H54 (cell line): ENCODE measurements at regions not wholly inside any gene's neighbourhood (a gene's known extent, or its start where the extent isn't known, plus 50 kb on each side); places are given as distances from the start of the nearest gene placed in this dataset.

Source experiments
- DNase-seq: peaks from one replicate; pipeline ENCODE4 v3.0.0; 2011; ENCODE audit warnings: low spot score, mixed read lengths; ENCODE audit not compliant: insufficient read length
- FAIRE-seq: peaks from 3 replicates; lab custom pipeline; 2011; peaks lifted over from hg19 to GRCh38; lab: Jason Lieb, UNC
- POLR2A ChIP-seq: IDR thresholded peaks from 2 replicates; pipeline ENCODE4 v1.6.1; 2011; ENCODE audit warnings: low read depth, mild to moderate bottlenecking, low read length

DNA sequence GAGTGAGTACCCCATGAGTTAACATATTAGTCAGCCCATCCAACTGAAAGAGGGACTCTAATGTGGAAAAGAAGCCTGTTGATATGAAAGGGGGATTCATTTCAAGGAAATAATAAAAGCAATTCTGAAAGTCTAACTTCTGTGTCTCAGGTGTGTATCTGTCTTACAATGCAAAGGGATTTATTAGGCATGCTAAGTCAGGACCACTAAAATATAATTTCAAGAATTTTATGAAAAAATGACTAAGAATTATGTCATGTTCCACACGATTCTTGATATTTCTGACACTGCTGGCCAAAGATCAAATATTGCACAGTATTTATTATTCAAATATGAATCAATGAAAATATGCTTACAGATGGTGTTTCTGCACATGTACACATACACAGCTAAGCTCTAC, 130.8 kb downstream of the KLF12 start:
- FAIRE-seq (peak; percentile 43), DNase-seq (no peak)
- TF ChIP-seq POLR2A = no peak

DNA sequence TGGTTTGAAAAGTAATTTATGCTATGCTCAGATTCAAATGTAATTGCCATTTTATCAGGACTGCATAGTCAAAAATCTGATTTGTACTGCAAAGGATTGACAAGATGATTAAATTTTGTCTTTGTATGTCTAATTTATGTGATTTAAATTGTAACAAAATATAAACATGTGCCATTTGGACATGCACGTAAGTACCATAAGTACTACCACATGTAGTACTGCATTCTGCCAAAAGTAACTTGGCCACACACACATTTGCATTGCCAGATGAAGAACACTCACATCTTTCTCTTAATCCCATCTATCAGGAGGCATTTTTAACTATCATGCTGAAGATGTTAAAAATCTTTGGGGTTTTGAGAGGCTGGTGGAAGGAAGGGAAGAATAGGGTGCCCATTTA, 133.3 kb downstream of the KLF12 start:
- no peak for FAIRE-seq
- no peak for TF ChIP-seq POLR2A
- DNase-seq = no peak

DNA sequence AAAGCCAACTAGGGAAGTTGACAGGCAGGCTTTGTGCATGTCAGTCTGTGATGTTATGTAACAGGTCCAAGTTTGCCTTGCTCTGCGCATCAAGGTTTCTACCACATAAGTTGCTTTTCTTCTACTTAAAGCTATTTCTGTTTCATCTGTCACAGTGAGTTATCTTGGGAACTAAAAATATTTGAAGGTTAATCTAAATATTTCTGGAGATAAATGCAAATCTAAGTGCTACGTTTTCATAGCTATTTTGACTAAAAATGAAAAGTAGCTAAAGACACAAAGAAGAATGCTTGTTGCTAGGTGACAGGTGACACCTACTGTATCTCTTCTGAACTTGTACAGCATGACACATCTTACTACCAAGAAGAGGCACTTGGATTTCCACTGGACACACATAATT, 135.6 kb downstream of the KLF12 start:
- no peak for DNase-seq
- peak; percentile 23 for FAIRE-seq
- no peak for TF ChIP-seq POLR2A

DNA sequence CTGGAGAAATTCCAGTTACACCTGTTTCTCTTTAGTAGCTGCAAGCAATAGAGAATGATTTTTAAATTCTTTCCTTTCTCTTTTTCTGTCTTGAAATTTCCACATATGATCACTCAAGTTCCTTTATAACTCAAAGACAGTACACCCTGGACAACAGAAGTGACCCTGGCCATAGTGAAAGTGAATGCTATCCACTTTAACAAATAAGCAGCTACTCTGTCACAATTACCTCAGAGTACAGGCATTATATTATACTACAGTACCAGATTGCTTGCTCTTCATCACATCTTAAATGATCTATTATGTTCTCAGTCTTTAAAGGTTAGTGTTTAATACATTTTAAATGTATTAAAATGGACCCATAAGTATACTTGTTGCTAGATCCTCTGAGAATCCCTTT, 136.2 kb downstream of the KLF12 start:
- FAIRE-seq = no peak
- no peak for DNase-seq
- TF ChIP-seq POLR2A = no peak

DNA sequence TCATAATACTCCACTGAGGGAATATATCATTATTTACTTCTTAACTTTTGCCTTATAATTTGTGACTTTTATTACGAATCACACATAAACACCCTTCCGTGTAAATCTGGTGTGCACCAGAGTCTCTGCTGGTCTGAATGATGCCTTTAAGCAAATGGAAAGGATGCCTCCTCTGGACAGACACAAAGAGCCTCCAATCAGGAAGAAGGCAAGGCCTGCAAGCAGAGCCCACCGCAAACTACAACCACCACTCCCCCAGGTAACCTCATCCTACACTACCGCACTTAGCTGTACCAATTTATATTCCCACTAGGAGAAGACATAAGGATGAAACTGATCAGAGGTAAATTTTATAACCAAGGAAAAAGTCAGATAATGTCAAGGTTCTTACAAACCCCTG, 137.6 kb downstream of the KLF12 start:
- TF ChIP-seq POLR2A = no peak
- FAIRE-seq (no peak), DNase-seq (no peak)

DNA sequence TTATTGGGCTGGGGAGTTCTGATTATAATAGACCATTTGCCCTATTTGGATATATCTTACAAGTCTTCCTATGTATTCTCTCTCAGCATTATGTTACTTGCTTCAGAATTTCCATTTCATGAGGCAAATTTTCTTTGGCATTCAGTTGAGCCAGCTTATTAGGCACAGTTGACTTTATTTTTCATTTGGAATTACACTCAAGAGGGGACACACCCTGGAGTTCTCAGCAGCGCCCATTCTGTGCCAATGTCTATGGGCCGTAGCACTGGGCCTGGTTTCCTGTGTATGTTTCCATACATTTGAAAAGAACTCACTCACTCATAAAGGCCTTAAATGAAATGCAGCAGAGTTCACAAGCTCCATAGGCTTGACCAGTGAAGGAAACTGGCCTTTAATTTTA, 138.5 kb downstream of the KLF12 start:
- TF ChIP-seq POLR2A = no peak
- no peak for FAIRE-seq
- DNase-seq = no peak

DNA sequence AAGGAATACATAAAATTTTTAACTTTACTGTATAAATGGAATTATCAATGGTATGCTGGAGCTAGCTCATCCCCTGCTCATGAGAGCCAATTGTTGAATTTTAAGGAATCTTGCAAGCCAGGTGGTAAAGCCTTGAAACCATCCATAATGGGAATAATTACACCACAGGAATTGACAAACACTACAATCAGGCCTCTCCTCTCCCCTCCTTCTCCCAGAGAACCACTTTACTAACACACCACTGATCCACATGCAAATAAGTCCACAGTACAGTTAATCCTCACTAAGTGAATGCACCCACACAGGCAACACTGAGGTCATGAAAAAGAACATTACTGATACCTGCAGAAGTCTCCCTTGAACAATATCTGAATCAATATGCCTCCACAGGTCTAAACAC, 140.5 kb downstream of the KLF12 start:
- FAIRE-seq (no peak), DNase-seq (no peak)
- TF ChIP-seq POLR2A = no peak

DNA sequence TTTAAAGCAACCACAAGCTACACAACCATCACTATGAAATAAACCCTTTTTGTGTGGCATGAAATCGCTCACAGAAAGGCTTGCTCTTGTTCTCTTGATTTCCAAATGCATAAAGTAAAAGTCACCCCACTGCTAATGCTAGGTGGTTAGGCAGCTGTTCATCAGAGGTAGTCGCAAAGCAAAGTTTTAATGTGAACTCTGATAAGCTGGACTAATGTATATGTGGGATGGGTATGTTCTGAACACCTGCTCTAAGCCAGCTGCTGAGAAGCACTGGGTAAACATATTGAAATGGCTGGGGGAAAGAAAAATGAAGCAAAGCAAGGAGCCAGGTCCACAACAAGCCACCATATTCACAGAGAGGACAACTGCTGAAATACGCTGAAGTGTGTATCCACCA, 142.3 kb downstream of the KLF12 start:
- DNase-seq = no peak
- no peak for FAIRE-seq
- TF ChIP-seq POLR2A = no peak

DNA sequence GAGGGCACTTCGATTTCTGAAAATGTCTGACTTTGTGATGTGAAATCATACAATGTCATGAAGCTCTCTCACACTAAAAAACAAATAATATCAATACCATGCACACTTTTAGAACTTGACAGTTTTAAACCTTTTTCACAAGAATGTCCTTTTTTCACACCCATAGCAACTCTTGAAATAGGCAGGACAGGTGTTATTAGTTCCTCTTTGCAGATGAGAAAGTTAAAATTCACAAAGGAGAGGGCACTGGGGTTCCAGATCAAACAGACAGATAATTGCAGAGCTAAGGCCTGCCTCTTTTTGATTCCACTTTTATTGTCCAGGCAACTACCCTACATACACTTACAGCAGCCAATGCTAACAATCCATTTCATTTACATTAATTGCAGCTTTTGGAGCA, 142.8 kb downstream of the KLF12 start:
- FAIRE-seq (no peak), DNase-seq (no peak)
- TF ChIP-seq POLR2A = no peak

DNA sequence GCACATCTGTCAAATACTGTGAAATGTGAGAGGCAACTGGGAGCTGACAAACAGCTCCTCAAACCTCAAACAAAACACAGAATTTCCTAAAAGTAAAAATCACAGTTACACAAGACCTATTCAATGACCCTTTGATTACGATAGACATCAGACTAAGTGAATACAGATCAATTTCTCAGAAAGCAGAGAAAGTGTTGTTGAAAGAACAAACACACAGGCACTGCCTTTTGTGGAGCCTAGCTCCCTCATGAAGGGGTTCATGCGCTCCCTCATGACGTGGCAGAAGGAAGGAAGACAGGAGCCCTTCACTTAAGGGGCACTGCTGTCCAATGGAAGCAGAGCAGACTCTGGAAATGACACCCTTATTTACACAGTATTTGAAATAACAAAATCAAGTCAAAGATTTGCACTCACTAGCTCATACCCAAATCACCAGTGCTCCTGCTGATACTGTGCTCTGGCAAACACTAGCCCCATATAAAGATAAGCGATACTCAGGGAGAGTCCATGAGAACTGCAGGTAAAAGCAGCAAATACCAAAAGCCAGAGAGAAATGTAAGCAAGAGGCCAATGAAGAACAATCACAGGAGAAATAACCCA, 144.9 kb downstream of the KLF12 start:
- FAIRE-seq = no peak
- no peak for TF ChIP-seq POLR2A
- DNase-seq = no peak

DNA sequence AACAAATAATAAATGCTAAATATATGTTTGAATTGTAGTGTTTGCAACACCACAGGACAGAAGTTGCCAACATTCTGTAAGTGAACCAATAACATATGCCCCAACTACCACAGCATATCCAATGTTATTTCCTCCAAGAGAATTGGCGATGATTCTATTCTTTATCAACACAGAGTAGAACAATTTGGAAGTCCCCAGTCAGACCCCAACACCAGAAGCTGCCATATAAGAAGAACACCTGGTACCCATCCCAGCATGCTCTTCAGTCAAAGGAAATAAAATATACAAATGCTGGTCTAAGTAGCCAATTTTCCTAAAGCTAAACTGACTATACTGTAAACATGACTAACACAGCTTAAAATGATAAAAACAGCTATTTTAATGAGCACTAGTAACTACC, 145.7 kb downstream of the KLF12 start:
- DNase-seq = no peak
- no peak for TF ChIP-seq POLR2A
- FAIRE-seq = no peak

DNA sequence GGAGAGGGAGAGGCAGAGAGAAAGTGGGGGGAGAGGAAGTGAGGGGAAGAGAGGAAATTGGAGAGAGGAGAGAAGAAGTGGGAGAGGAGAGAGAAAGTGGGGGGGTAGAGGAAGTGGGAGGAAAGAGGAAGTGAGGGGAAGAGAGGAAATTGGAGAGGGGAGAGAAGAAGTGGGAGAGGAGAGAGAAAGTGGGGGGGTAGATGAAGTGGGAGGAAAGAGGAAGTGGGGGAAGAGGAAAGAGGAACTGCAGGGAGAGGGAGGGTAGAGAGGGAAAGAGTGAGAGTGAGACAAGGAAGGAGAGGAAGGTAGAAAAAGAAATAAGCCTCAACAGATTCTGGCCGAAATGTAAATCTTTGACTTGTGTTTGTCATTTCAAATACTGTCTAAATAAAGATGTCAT, 146.6 kb downstream of the KLF12 start:
- DNase-seq (no peak), FAIRE-seq (no peak)
- TF ChIP-seq POLR2A = no peak

DNA sequence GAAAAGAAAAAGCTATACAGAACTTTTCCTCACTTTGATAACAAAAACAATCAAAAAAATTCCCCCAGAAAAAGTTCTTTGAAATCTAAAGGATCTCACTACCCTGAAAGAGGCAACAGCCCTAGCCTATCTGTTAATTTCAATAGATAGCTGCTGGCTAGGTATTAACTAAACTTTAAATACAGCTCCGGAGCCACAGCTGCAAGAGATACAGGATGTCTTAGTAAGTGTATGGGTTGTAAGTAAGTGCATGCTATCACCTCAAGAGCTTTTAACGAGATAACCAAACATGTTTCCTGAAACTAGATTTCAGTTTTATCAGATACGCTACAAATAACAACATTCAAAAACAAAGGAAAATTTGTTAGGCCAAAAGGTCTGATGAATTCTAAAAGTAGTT, 148.4 kb downstream of the KLF12 start:
- no peak for DNase-seq
- no peak for FAIRE-seq
- TF ChIP-seq POLR2A = no peak

DNA sequence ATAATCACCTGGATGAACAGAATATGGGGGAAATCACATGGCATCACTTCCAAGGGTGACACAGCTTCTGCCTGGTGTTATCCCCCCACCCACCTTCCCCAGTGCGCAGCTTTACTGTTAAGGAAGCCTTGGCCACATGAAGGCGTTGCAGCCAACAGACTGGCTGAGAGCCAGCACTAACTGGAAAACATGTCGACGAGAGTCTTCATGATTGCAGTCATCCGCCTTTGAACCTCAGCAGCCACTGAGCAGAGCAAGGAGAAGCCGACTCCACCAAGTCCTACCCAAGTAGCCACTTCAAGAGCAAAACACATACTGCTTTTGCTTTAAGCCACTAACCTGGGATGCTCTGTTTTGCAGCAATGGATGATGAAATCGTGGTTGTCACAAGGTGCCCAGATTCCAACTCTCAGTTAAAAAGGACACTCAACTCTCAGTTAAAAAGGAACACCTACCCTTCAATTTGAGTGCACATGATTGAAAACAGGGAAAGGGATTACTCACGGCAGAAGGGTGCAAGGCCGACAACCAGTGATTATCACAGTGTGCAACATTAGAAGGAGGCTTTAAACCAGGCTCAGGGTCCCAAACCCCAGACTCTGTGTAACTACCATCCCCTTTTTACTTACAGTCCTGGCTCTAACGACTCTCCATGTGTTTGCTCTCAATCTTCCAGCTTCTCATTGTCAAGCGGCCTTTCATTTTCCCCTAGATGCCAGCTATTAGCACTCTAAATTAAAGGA, 149.1 kb downstream of the KLF12 start:
- DNase-seq (no peak), FAIRE-seq (no peak)
- no peak for TF ChIP-seq POLR2A

DNA sequence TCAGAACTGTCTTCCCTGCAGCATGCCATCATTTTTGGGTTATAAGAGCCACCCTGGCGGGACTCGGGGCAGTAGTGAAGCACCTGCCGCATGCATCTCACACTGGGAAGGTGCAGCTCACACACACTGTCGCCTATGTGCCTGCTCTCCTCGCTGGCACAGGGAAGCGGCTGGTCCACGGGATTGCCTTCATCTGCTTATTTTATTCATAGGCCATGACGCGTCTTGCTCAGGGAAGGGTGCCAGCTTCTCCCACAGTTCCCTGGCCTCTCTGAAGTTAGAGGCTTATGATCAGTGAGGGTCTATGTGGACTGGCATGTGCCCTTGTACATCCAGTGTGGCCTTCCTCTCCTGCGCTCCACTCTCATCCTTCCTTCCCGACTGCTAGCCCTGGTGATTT, 150.0 kb downstream of the KLF12 start:
- FAIRE-seq = no peak
- no peak for TF ChIP-seq POLR2A

DNA sequence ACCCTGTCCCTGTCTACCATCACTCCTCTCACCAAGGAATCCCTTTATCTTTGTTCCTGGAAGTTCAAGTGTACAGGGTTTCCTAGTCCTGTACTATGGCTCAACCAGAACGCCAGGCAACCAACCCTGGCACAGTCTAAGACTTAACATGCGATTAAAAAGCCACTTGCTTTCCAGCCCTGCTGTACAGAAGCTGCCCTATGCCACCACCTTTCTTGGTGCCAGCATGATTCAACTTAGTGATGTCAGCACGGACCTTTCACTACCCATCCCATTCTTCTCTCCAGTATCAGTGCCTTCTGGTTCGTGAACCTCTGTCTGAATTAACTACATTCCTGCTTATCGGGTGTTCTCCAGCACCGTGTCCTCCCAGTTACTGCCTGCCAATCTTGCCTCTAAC, 151.1 kb downstream of the KLF12 start:
- DNase-seq = no peak
- no peak for TF ChIP-seq POLR2A
- no peak for FAIRE-seq

More for the DNA sequence above, 150.0 kb downstream of the KLF12 start:
- no peak for DNase-seq
